ENCODE measurements at regions not wholly inside any gene's neighbourhood (a gene's known extent, or its start where the extent isn't known, plus 50 kb on each side); places are given as distances from the start of the nearest gene placed in this dataset.
"Not testable (repeated sequence)": the region's sequence is repeated elsewhere in the genome, so short reads cannot be mapped to it uniquely, and the experiment has no call there.

DNA sequence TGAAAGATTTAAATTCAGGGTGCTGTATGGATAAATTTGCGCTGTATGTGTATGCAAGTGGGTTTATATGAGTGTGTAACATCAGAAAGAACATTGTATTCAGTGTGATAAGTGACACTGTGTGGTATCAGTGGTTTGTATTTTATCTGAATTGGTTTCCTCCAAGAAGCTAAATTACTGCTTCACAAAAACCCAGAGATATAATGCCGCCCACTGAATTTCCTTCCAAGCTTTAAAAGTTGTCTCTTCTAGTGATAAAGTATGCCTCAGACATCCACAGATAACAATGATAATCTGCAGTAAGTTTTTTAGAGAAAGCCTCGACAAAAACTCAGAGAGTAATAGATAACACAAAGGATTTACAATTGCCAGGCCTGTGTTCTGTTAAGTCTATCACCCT is 710.6 kb upstream of the HS3ST1 start:
- DNase-seq (ENCODE audit: low spot score) (no peak), ATAC-seq (no peak)
- Mint-ChIP-seq H3K4me1 (ENCODE audit: low read depth in 2 of 2) (no peaks in the 10 kb centered on the region), H3K27me3 (no peaks in the 10 kb centered on the region), H3K27ac (no peak overlapping the region), H3K9me3 (peaks cover 11% of the 10 kb centered on the region), H3K36me3 (no peaks in the 10 kb centered on the region), H3K4me3 (no peak overlapping the region)

DNA sequence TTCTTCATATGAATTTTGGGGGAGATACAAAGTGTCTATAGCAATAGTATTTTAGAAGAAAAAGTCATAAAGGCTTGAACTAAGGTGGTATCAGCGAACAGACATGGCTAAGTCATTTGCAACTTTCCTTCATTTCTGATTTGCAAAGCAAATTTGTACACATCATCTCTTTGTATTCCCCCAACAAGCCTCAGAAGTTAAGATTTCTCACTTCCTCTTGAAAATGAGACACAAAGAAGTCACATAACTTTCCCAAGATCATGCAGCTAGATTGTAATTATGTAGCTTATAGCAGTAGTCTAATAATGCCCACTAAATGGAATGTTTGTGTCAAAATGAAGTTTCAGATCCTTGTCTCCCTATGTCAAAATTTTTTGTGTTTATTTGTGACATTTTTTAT is 709.8 kb upstream of the HS3ST1 start:
- ATAC-seq, result no peak
- Mint-ChIP-seq H3K27ac (no peak overlapping the region), H3K4me1 (ENCODE audit: low read depth in 2 of 2) (no peaks in the 10 kb centered on the region), H3K9me3 (peaks cover 13% of the 10 kb centered on the region), H3K27me3 (no peaks in the 10 kb centered on the region), H3K4me3 (no peak overlapping the region), H3K36me3 (no peaks in the 10 kb centered on the region)
- DNase-seq (ENCODE audit: low spot score), result no peak

DNA sequence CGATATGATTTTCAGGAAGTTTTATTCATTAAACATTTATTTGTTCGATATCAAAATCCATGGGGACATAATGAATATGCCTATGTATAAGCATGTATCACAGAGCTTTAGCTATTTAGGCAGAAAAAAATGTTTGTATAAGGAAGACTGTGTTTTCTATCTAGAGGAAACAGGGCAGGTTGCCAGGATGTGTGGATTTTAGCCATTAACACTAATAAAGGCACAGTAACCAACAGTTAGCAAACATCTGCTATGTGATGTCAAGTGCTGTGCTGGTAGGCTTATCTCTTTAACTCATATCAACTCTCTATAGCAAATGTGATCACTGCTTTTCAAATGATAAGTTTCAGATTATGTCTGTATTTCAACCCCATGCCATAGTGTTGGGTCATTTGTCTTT is 708.9 kb upstream of the HS3ST1 start:
- H3K4me3 Mint-ChIP-seq, result no peak overlapping the region

DNA sequence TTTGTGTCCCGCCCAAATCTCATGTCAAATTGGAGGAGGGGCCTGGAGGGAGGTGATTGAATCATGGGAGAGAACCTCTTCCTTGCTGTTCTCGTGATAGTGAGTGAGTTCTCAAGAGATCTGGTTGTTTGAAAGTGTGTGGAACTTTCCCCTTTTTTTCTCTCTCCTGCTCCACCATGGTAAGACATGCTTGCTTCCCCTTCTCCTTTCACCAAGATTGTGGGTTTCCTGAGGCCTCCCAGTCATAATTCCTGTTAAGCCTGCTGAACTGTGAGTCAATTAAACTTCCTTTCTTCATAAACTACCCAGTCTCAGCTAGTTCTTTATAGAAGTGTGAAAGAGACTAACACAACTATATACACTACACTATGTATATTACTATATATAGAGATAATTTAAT is 697.8 kb upstream of the HS3ST1 start:
- Mint-ChIP-seq H3K27me3 (no peaks in the 10 kb centered on the region), H3K9me3 (peaks cover 7% of the 10 kb centered on the region), H3K36me3 (peaks cover 5% of the 10 kb centered on the region), H3K4me3 (no peak overlapping the region), H3K4me1 (ENCODE audit: low read depth in 2 of 2) (no peaks in the 10 kb centered on the region), H3K27ac (no peak overlapping the region)
- DNase-seq (ENCODE audit: low spot score), result no peak
- ATAC-seq, result no peak

More for the DNA sequence above, 708.9 kb upstream of the HS3ST1 start:
- no peak for DNase-seq (ENCODE audit: low spot score)
- Mint-ChIP-seq H3K36me3 (no peaks in the 10 kb centered on the region), H3K27ac (no peak overlapping the region), H3K27me3 (no peaks in the 10 kb centered on the region), H3K4me1 (ENCODE audit: low read depth in 2 of 2) (no peaks in the 10 kb centered on the region), H3K9me3 (peaks cover 17% of the 10 kb centered on the region)
- no peak for ATAC-seq

DNA sequence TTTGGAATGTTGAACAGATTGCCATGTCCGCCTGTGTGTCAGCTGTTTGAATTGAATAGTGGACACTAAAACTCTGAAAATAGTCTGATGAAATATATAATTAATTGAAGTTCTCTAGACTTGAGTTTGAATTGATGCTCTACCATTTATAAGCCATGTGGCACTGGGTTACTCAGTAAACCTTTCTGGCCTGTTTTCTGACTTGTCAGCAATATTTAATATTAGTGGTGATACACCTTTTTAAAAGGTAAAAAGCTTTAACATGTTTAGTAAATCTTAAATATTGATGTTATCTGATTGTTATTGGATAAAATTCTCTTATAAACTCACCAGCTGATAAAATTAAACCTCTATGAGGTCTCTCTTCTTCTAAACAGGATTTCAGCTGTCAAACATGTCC is 695.4 kb upstream of the HS3ST1 start:
- no peak overlapping the region for H3K4me3 Mint-ChIP-seq
- ATAC-seq, result no peak
- H3K4me1 Mint-ChIP-seq (ENCODE audit: low read depth in 2 of 2), result no peaks in the 10 kb centered on the region
- H3K27ac Mint-ChIP-seq, result no peak overlapping the region
- no peak for DNase-seq (ENCODE audit: low spot score)
- no peaks in the 10 kb centered on the region for H3K27me3 Mint-ChIP-seq
- no peaks in the 10 kb centered on the region for H3K36me3 Mint-ChIP-seq
- H3K9me3 Mint-ChIP-seq, result peaks cover 13% of the 10 kb centered on the region

DNA sequence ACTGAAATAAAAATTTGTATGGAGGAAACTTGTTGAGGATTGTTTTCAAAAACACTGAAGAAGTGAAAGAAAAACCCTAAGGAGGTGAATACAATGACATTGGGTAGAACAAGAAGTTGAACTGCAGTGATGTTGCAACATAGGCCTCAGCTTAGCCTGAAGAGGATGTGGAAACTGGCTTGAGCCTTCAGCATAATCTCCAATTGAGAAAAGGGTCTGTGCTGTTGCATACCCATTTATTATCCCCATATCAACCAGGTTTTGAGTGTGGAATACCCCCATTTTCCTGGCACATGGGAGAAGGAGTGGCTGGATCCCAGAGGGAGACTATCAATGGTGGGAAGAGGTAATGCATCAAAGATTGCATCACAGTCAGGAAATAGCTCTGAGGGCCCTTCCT is 695.0 kb upstream of the HS3ST1 start:
- Mint-ChIP-seq H3K4me3 (no peak overlapping the region), H3K27ac (no peak overlapping the region), H3K36me3 (no peaks in the 10 kb centered on the region), H3K9me3 (peaks cover 13% of the 10 kb centered on the region), H3K4me1 (ENCODE audit: low read depth in 2 of 2) (no peaks in the 10 kb centered on the region), H3K27me3 (no peaks in the 10 kb centered on the region)
- ATAC-seq, result no peak
- no peak for DNase-seq (ENCODE audit: low spot score)

DNA sequence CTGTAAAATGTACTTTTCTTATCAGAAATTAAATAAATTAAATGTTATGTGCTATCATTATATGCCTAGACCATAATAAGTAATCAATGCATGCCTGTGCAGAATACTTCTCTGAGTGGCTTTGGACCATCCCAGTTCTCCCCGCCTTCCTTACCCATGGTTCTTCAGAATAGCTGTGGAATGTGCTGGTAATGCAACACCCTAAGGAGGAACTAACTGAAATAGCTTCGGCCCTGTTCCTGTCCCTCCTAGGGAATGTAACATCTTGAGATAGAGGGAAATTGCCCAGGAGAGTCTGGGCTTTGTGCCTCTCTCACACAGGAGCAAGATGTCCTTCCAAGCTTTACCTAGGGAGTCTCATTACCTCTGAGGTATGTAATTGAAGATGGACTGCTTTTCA is 693.6 kb upstream of the HS3ST1 start:
- no peak for ATAC-seq
- H3K27ac Mint-ChIP-seq, result no peak overlapping the region

DNA sequence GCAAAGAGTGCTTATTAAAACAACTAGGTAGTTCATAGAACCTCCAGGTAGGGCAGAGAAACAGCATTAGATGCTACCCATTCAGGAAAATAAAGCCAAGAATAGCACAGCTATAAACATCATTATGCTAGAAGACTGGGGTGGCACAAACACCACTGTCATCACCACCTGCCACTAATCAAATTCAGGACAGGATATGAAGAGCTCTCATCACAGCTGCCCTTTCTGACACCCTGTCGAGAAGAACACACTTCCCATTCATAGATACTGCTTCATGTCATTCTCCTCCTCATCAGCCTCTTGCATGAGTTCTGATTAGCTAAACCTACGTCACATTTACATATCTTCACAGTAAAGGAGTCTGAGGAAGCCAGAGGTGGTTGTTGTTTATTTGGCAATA is 692.3 kb upstream of the HS3ST1 start:
- ATAC-seq, result no peak
- Mint-ChIP-seq H3K9me3 (peaks cover 8% of the 10 kb centered on the region), H3K4me1 (ENCODE audit: low read depth in 2 of 2) (no peaks in the 10 kb centered on the region), H3K4me3 (no peak overlapping the region), H3K36me3 (no peaks in the 10 kb centered on the region), H3K27ac (no peak overlapping the region), H3K27me3 (no peaks in the 10 kb centered on the region)
- DNase-seq (ENCODE audit: low spot score), result no peak

More for the DNA sequence above, 693.6 kb upstream of the HS3ST1 start:
- Mint-ChIP-seq H3K4me1 (ENCODE audit: low read depth in 2 of 2) (no peaks in the 10 kb centered on the region), H3K9me3 (peaks cover 13% of the 10 kb centered on the region), H3K36me3 (no peaks in the 10 kb centered on the region), H3K27me3 (no peaks in the 10 kb centered on the region), H3K4me3 (no peak overlapping the region)
- no peak for DNase-seq (ENCODE audit: low spot score)

DNA sequence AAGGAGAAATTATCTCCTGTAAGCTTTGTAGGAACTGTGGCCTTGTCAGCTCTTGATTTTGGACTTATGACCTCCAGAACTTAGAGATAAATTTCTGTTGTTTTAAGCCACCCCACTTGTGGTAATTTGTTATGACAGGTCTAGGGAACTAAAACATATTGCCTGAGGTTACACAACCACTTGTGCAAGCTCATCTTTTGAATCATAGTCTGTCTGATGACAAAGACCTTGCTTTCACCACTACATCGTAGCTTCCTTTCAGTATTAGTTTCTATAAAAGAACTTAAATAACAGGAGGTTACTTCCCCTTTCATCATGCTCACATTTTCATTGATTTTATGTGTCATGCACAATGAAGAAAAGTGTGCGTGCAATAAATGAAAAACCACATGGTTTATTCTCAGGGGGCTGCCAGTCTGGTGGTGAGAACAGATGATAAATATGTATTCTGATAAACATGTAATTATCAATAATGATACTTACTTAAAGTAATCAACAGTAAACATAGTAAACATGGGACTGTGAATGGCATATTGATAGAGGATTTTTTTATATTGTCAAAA is 690.0 kb upstream of the HS3ST1 start:
- peaks cover 15% of the 10 kb centered on the region for H3K36me3 Mint-ChIP-seq
- ATAC-seq (no peak), DNase-seq (ENCODE audit: low spot score) (no peak)
- H3K9me3 Mint-ChIP-seq, result peaks cover 15% of the 10 kb centered on the region
- H3K27me3 Mint-ChIP-seq, result no peaks in the 10 kb centered on the region
- no peak overlapping the region for H3K4me3 Mint-ChIP-seq
- no peak overlapping the region for H3K27ac Mint-ChIP-seq
- no peaks in the 10 kb centered on the region for H3K4me1 Mint-ChIP-seq (ENCODE audit: low read depth in 2 of 2)

DNA sequence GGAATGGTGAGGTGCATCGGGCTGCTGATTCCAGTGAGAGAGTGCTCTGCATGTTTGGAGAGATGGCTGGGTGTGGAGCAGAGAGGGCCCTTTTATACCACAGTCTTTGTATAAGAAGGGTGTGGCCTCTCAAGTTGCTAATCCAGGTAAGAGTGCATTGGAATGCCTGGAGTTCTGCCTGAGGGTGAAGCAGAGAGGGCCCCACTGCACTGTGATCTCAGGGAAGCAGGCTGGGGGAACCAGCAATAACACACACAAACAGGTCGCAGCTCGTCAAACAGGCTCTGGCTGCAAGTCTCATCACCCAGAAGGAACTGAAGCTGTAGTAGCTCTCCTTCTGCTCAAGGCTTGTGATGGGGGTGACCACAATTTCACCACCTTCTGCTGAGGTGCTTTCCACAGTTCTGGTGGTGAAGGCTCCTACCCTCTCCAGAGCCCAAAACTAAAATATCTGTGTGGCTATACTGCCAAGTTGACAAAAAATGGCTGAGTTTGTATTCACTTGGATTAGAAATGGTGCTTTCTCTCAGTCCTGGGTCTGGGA is 687.4 kb upstream of the HS3ST1 start:
- H3K4me3 Mint-ChIP-seq, result no peak overlapping the region
- H3K9me3 Mint-ChIP-seq, result peaks cover 24% of the 10 kb centered on the region
- no peak for DNase-seq (ENCODE audit: low spot score)
- no peak overlapping the region for H3K27ac Mint-ChIP-seq
- no peaks in the 10 kb centered on the region for H3K4me1 Mint-ChIP-seq (ENCODE audit: low read depth in 2 of 2)
- peaks cover 24% of the 10 kb centered on the region for H3K36me3 Mint-ChIP-seq
- no peaks in the 10 kb centered on the region for H3K27me3 Mint-ChIP-seq
- no peak for ATAC-seq

DNA sequence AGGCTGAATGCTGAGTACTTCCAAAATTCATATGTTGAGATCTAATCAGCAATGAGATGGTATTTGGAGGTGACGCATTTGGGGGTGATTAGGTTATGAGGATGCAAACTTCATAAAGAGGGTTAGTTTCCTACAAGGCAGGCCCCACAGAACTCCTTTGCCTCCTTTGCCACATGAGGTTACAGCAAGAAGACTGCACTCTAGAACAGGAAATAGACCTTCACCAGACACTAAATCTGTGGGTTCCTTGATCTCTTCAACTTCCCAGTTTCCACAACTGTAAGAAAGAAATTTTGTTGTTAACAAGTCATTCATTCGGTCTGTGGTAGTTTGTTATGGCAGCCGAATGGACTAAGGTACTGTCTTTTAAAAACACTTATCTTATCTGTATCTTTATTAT is 681.9 kb upstream of the HS3ST1 start:
- Mint-ChIP-seq H3K27me3 (no peaks in the 10 kb centered on the region), H3K4me1 (ENCODE audit: low read depth in 2 of 2) (no peaks in the 10 kb centered on the region), H3K36me3 (peaks cover 22% of the 10 kb centered on the region), H3K9me3 (peaks cover 20% of the 10 kb centered on the region), H3K27ac (no peak overlapping the region), H3K4me3 (no peak overlapping the region)
- ATAC-seq (no peak), DNase-seq (ENCODE audit: low spot score) (no peak)

DNA sequence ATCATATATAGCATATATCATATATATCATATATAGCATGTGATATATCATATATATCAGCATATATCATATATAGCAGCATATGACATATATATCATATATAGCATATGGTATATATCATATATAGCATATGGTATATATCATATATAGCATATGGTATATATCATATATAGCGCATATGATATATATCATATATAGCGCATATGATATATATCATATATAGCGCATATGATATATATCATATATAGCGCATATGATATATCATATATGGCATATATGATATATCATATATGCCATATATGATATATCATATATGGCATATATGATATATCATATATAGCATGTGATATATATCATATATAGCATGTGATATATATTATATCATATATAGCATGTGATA is 680.4 kb upstream of the HS3ST1 start:
- not testable (repeated sequence) for H3K4me3 Mint-ChIP-seq; DNase-seq (ENCODE audit: low spot score); H3K27me3 Mint-ChIP-seq; H3K27ac Mint-ChIP-seq; ATAC-seq; H3K4me1 Mint-ChIP-seq (ENCODE audit: low read depth in 2 of 2)
- peaks cover 12% of the 10 kb centered on the region for H3K36me3 Mint-ChIP-seq
- peaks cover 22% of the 10 kb centered on the region for H3K9me3 Mint-ChIP-seq

DNA sequence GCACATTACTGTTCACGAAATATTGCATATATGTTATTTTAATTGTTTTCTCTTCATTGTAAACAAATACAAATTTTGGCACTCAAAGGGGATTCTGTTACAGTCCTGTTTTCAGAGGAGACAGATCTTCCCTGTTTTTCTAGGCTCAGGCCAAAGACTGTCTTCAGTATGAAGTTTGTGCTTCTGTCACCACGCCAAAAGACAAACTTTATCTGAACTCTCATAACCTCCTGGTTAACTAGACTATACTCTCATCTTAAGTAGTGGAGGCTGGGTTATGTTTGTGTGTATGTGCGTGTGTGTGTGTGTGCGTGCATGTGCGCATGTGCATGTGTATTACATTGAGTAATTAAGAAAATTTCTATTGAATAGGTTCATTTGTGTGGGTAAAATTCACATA is 676.8 kb upstream of the HS3ST1 start:
- Mint-ChIP-seq H3K27ac (no peak overlapping the region), H3K9me3 (peaks cover 18% of the 10 kb centered on the region), H3K4me3 (no peak overlapping the region), H3K27me3 (no peaks in the 10 kb centered on the region), H3K36me3 (no peaks in the 10 kb centered on the region), H3K4me1 (ENCODE audit: low read depth in 2 of 2) (no peaks in the 10 kb centered on the region)
- no peak for ATAC-seq
- DNase-seq (ENCODE audit: low spot score), result no peak

DNA sequence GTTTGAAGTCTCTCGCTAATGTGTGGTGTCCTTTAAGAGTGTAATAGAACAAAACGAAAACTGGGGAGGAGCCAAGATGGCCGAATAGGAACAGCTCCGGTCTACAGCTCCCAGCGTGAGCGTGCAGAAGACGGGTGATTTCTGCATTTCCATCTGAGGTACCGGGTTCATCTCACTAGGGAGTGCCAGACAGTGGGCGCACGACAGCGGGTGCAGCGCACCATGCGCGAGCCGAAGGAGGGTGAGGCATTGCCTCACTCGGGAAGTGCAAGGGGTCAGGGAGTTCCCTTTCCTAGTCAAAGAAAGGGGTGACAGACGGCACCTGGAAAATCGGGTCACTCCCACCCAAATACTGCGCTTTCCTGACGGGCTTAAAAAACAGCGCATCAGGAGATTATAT is 661.2 kb upstream of the HS3ST1 start:
- not testable (repeated sequence) for ATAC-seq

DNA sequence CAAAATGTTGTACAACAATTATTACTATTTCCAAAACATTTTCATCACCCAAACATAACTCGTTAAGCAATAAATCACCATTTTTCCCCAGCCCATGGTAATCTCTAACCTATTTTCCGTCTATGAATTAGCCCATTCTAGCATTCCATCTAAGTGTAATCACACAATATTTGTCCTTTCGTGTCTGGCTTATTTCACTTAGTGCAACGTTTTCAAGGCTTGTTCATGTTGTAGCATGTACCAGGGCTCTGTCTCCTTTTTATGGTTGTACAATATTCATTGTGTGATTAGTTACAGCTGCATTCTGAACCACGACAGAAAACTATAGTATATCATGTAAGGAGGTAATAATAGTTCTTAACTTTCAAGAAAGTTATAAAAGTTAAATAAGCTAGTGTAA is 656.0 kb upstream of the HS3ST1 start:
- Mint-ChIP-seq H3K9me3 (peaks cover 12% of the 10 kb centered on the region), H3K36me3 (no peaks in the 10 kb centered on the region), H3K27ac (no peak overlapping the region), H3K4me1 (ENCODE audit: low read depth in 2 of 2) (no peaks in the 10 kb centered on the region), H3K27me3 (no peaks in the 10 kb centered on the region), H3K4me3 (no peak overlapping the region)
- no peak for DNase-seq (ENCODE audit: low spot score)
- no peak for ATAC-seq

More for the DNA sequence above, 661.2 kb upstream of the HS3ST1 start:
- H3K27ac Mint-ChIP-seq; H3K27me3 Mint-ChIP-seq; H3K4me3 Mint-ChIP-seq; H3K4me1 Mint-ChIP-seq (ENCODE audit: low read depth in 2 of 2): not testable (repeated sequence)
- Mint-ChIP-seq H3K9me3 (peaks cover 20% of the 10 kb centered on the region), H3K36me3 (peaks cover 12% of the 10 kb centered on the region)
- peak; percentile 35 for DNase-seq (ENCODE audit: low spot score)
